GM19043 (cell line): ENCODE measurements at regions not wholly inside any gene's neighbourhood (a gene's known extent, or its start where the extent isn't known, plus 50 kb on each side); places are given as distances from the start of the nearest gene placed in this dataset.

Experiments
- ATAC-seq: cut with Tn5 transposase; IDR thresholded peaks from one replicate; pipeline ENCODE4 v1.9.1; 2021; ENCODE audit warnings: low read depth; ENCODE audit not compliant: unreplicated experiment

DNA sequence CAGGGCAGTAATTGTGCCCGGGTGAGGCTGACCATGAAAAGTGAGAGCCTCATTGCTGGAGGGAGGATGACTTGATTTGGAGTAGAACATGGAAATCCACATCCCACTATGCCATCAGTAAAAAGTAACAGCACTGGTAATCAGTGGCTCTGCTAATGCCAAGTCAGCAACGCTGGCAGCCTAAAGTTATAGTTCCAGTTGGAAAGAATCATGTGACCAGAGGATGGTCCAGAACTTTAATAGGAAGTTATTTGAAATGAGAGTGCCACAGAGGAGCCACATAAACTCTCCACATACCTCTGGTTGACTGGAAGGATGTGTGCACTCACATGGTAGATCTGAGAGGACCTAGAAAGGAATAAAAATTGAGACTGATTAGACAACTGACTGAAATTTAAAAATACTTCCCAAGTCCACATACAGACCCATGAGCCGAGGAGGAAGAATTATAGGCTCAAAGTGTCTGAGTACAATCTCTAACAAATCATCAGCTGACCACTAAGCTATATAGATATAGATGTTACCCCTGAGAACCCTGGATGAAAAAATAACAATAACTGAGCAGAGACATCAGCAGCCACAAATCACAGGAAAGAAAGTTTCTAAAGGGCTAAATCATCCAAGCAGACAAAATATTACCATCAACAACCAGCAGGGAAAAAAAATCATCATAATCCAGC, 346.8 kb downstream of the STK39 start:
- ATAC-seq: no peak

DNA sequence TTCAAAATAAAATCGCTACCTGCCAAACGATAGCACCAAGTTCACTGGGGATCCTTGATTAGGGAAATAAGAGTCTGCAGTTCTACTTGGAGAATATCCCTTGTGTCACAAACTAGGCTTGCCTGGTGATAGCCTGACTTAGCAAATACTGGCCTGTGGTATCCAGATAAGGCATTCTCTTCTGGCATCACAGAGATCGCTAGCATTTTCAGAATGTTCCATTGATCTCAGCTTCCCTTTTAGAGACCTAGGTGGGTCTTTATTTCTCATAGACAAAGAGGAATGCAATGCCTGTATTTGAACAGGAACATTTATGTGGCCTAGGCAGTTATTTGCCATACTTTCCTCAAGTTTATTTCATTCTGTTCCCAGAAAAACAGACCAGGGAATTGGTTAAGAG, 349.1 kb downstream of the STK39 start:
- no peak for ATAC-seq

DNA sequence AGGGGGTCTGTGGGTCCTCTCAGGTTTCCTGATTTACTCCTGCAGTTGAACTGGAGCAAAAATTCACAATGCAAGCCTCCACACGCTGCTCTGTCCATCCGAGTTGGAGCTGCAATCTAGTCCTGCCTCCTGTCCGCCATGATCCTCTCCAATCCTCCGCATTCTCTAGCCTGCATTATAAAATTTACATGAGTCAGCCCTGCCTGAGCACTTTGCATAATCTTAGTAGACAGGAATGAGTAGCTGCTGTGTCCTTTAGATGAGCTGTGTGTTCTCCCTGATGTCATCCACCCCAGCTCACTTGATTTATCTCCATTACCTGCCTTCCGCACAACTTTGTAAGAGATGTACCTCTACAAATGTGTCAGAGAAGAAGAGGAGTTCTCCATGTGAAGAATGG, 355.6 kb downstream of the STK39 start:
- no peak for ATAC-seq

DNA sequence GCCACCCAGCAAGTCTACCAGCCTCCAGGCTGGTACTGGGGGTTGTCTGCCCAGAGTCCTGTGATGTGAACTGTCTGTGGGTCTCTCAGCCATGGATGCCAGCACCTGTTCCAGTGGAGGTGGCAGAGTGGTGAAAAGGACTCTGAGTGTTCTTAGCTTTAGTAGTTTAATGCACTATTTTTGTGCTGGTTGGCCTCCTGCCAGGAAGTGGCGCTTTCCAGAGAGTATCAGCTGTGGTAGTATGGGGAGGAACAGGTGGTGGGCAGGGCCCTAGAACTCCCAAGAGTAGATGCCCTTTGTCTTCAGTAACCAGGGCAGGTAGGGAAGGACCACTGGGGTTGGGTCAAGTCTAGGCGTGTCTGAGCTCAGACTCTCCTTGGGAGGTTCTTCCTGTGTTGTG, 356.7 kb downstream of the STK39 start:
- no peak for ATAC-seq

DNA sequence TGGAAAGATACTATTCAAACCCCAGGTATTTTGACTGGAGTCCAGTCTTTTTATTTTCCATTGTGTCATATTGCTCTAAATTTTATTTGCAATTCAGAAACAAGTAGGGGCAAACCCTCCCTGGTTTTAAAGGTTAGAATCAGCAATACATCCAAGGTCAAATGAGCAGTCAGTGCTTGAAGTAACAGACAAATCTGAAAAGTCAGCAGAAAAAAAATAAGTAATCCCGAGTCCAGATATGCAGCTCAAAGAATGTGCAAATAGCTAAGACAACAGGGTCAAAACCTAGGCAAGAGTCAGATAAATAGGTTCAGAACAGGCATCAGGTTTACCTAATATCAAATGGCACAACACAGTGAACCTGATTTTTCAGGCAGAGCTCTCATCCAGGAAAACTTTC, 367.0 kb downstream of the STK39 start:
- no peak for ATAC-seq

DNA sequence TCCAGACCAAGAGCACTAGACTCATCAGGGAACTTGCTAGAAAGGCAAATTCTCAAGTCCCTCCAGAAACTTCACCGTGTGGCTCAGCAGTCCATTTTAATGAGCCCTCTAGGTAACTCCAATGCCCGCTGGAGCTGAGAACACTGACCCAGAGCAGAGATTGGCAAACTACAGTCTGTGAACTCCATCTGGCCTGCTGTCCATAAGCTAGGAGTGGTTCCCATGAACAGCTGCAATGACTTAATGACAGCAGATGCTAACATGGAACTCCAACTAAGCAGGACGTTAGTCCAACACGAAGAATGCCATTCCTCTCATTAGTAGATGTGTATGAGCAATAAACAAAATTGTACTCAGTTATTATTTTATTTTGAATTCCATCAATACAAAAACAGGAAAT, 371.9 kb downstream of the STK39 start:
- ATAC-seq: no peak

DNA sequence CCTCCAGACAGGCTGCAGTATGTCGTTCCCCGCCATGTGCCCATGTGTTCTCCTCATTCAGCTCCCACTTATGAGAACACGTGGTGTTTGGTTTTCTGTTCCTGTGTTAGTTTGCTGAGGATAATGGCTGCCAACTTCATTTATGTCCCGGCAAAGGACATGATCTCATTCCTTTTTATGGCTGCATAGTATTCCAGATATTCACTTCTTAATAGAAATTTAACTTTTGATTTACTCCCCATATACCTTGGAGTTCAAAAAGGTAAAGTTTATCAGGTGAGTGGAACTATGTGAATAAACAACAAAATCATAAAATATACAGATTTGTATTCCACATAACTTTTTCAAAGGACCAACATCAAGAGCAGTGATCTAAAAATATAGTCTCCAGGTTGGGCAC, 372.6 kb downstream of the STK39 start:
- ATAC-seq: no peak

DNA sequence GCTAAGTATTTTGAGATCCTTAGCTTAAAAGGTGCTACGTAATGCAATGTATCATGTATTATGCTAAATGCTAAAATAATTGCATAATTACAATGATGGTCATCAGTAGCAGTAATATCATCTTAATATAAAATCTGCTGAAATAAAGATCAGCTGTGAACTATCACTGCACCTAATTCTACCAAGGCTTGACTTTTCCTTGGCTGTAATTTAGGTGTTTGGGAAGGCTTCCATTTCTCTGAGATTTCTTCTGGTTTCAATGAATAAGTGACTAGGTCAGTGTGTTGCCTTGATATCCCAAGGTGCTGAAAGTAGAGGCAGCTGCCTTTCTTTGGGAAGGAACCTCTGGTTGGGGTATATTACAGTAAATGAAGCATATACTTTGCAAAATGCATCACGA, 376.1 kb downstream of the STK39 start:
- ATAC-seq: no peak

DNA sequence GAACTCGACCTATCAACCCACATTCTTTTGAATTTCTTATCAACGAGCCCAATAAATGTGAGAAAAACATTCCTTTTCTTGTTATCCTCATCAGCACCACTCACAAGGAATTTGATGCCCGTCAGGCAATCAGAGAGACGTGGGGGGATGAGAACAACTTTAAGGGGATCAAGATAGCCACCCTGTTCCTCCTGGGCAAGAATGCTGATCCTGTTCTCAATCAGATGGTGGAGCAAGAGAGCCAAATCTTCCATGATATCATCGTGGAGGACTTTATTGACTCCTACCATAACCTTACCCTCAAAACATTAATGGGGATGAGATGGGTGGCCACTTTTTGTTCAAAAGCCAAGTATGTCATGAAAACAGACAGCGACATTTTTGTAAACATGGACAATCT, 378.2 kb downstream of the STK39 start:
- ATAC-seq: no peak

DNA sequence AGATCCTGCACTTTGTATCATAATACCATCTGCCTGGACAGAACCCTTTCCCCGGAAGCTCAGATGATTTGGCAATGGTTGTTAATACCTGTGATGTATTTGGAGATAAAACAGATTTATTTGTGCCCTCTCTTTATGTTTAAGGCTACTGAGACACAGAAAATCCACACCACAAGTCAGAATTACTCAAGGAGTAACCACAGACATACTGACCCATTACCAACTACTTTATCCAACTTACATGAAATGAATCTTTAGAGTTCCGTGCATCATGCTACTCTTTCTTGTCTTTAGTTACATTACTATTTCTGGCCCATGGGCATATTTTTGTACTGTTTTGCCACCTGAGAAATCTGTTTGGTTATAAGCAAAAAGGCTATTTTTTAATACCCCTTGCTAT, 384.0 kb downstream of the STK39 start:
- ATAC-seq: no peak

DNA sequence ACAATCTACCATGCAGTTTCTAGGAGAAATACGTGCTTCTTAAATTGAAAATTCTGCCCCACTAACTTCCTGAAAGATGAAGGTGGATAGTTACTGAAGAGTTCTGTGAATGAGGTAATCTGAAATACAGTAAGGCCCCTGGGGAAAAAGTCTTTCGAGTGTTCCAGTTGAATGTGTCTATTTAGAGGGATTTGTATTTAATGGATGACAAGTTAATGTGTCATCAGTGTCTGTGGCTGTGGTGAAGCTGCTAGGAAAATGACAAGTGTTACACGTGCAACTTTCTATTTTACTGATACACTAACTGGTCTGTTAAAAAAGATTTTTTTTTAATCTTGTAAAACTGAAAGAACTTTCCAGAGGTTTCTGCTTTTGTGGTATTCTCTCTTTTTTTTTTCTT, 384.6 kb downstream of the STK39 start:
- peak; percentile 68 for ATAC-seq

DNA sequence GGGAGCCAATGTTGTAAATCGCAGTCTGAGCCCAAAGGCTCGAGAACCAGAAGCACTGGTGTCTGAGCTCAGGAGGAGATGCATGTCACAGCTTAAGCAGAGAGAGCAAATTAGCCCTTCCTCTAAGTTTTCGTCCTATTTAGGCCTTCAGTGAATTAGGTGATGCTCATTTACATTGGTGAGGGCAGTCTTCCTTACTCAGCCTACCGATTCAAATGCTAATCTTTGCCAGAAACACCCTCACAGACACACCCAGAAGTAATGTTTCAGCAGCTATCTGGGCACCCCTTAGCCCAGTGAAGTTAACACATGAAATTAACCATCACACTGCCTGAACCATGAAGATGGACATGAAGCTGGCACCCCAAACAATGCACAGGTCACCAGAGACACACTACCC, 385.1 kb downstream of the STK39 start:
- ATAC-seq: peak; percentile 11

DNA sequence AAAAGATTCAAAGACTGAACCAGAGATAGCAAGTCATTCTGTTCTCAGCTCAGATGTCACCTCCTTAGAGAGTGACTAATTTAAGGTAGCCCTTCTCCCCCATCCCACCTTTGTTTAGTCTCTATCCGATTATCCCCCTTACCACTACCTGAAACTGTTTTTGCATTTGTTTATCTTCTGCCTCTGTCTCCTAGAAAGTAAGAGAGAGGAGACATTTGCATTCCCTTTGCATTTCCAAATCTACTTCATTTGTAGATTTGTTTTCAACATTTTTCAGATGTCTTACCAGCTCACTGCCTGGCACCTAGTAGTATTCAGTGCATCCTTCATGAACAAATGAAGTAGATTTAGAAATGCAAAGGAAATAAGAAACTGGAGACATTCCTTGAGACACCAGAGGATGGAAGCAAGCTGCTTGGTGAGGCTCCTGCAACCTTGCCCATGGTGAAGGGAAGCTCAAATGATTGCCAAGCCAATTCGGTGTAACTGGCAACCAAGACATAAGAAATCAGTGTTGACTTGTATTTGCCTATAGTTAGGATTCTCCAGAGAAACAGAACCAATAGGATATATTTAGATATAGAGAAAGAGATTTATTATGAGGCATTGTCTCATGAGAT, 385.7 kb downstream of the STK39 start:
- ATAC-seq: no peak

DNA sequence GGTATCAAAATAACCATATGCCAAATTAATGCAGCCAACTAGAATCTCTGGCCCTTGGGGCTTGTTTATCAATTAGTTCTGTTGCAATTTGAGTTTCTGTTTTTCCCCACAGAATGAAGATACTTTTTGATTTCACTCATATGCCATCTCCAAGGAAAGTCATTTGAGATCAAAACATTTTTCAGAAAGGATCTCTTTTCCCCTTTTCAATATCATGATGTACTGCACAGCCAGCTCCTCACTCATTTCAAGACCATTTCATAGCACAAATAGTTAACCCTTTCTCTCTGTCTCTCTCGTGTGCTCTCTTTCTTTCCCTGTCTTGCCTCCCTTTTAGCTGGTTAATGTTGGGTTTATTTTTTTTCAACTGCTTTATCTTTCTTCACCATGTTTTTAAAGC, 387.3 kb downstream of the STK39 start:
- no peak for ATAC-seq

DNA sequence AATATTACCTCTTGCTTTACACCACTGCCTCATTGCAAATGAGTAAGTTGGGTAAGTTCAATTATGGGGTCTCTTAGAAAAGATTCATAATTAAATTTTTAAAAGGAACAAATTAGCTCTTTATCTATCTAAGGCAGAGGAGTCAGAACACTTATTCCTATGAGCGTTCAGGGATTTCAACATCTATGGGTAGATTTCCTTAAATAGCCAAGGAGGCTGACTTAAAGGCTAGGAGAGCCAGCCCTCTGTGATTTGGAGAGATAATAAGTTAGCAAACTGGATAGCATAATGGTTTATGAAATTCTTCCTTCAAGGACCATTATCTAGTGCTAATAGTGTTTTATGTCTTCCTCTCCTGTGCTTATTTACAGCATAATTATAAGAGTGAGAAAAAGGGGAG, 387.7 kb downstream of the STK39 start:
- ATAC-seq: no peak

DNA sequence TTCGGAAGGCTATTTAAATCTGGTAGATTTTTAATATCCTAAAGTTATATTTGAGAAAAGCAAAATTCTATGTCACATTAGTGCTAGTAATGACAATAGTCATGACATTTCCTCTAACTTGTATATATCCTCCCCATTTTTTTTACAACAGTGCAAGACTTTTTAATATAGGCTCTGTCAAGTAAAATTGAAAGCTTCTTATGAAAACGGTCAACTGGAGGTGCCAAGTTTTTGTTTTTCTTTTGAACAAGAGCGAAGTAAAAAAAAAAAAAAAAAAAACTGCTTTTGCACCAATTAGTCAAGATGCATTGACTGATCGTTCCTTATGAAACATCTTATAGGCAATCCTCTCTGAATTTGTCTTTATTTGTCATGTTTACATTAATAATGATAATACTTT, 389.3 kb downstream of the STK39 start:
- ATAC-seq: no peak

DNA sequence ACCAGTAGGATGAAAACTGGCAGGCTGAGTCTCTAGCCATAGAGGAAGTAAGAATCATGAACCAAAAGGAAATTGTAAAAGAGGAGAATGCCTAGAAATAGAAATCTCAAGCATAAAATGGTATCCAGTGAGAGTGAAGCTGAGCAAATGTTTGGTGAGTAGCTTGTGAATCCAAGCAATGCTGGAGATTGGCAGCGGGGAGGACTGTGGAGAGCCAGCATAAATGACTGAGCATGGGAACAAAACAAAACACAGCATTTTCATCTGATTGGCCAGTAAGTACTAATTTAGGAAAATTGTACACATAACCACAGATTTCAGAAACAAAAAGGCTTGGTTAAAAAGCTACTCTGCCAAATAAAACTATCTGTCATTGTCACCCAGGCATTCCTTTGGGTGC, 390.0 kb downstream of the STK39 start:
- no peak for ATAC-seq

DNA sequence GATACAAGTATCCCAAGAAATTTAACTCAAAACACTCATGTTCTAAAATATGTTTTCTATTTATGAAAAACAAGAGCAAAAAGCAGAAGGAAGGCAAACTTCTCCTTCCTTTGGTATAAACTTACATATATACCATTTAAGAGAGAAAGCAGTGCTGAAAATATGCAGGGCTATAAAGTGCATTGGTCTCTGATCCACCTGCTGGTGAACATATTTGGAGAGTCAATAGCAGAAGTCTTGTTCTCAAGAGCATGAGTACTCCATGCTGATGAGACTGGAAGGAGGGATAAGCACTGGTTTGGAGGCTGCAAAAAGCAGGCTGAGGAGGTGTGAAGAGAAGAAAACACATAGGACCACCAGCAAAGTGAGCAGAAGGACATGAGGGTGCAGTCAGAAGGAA, 391.2 kb downstream of the STK39 start:
- no peak for ATAC-seq

DNA sequence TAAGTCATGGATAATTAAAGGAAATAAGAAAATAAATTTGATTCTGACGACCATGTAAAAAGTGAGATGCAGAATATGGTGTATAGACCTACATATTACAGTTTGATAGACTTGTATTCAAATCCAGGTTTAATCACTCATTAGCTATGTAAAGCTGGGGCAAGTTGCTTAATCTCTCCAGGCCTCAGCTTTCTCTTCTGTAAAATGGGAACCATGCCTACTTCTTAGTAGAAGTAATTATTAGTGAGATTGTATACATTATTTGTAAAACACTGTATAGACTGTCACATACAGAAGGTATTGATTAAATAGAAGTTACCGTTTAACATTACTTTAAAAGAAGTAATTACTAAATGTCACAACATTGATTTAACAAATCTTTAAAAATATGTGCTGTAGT, 392.2 kb downstream of the STK39 start:
- no peak for ATAC-seq

DNA sequence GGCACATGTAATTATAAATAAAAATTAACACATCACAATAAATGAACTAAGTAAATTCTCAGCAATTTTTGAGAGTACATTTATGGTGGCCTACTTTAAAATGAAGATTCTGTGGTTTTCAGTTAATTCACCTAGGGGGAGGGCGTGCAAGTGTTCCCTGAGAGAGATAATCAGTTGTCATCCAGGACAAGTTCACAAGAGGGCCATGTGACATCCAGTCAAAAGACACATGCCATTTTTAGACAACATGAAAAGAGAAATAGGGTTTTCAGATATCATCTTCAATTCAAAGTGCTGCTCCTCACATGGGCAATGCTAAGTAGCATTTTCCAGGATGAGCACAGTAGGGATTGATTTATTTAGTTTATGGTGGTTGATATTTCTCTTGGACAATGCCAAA, 393.7 kb downstream of the STK39 start:
- ATAC-seq: no peak

DNA sequence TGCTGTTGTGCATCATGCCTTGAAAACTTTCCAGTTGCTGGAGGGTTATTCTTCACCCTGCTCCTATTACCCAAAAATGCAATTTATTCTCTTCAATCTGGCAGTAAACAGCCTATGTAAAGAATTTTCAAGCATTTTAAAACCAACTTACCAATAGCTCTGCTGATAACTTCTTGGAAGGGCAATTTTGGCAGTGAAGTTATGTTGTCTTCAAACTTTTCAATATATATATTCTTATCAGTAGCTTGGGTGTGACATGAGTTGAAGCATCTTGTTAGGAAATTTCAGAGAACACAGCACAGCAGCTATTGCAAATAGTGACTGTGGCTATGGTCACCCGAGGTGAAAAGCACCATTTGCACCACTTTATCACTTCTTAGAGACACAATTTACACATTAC, 395.5 kb downstream of the STK39 start:
- ATAC-seq: no peak

DNA sequence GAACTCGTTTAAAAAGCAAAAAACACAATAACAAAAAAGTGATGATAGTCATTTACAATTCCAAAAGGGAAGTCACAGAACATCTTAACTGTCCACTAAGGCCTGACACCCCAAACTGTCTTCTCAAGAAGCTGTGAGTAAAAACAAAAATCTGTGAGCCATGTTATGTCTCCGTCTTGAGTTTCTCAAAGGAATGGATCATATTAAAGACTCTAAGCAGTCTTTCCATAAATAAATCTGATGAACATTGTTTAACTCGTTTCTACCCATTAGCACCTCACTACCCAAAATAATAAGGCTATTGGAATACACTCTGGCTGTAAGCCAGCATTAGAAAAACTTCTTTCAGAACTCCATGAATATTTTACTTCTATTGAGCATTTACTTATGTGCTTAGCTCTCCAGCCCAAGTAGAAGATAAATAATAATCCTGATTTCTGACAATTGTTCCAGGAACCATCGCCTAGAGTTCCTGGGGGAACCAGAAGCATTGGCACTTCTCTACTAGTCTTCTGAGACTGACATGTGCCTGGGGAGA, 396.0 kb downstream of the STK39 start:
- no peak for ATAC-seq
